ENCODE measurements at regions not wholly inside any gene's neighbourhood (a gene's known extent, or its start where the extent isn't known, plus 50 kb on each side); places are given as distances from the start of the nearest gene placed in this dataset.
"Not testable (repeated sequence)": the region's sequence is repeated elsewhere in the genome, so short reads cannot be mapped to it uniquely, and the experiment has no call there.

- no peak for DNase-seq
Measured at GRCh38 chr14:84065811-84066210, 1464.1 kb upstream of the FLRT2 start.

- DNase-seq: no peak
Measured at GRCh38 chr14:84068288-84068687, 1461.7 kb upstream of the FLRT2 start.

- DNase-seq: no peak
Measured at GRCh38 chr14:84071061-84071460, 1458.9 kb upstream of the FLRT2 start.

- no peak for DNase-seq
Measured at GRCh38 chr14:84074626-84075025, 1455.3 kb upstream of the FLRT2 start.

- no peak for DNase-seq
Measured at GRCh38 chr14:84080944-84081343, 1449.0 kb upstream of the FLRT2 start.

- no peak for DNase-seq
Measured at GRCh38 chr14:84084056-84084630, 1445.8 kb upstream of the FLRT2 start.

GRCh38 chr14:84085493-84085892, 1444.5 kb upstream of the FLRT2 start:
- DNase-seq: no peak

GRCh38 chr14:84086714-84087113, 1443.2 kb upstream of the FLRT2 start:
- DNase-seq: no peak

GRCh38 chr14:84087986-84088531, 1441.9 kb upstream of the FLRT2 start:
- no peak for DNase-seq

GRCh38 chr14:84090837-84091236, 1439.1 kb upstream of the FLRT2 start:
- no peak for DNase-seq

GRCh38 chr14:84095681-84096080, 1434.3 kb upstream of the FLRT2 start:
- DNase-seq: no peak

GRCh38 chr14:84098261-84098660, 1431.7 kb upstream of the FLRT2 start:
- DNase-seq: no peak

GRCh38 chr14:84099560-84099959, 1430.4 kb upstream of the FLRT2 start:
- not testable (repeated sequence) for DNase-seq

GRCh38 chr14:84107835-84108343, 1422.1 kb upstream of the FLRT2 start:
- no peak for DNase-seq

GRCh38 chr14:84108746-84109457, 1421.0 kb upstream of the FLRT2 start:
- no peak for DNase-seq

GRCh38 chr14:84112589-84112988, 1417.4 kb upstream of the FLRT2 start:
- no peak for DNase-seq

GRCh38 chr14:84125676-84126075, 1404.3 kb upstream of the FLRT2 start:
- DNase-seq: no peak

- no peak for DNase-seq
Measured at GRCh38 chr14:84127495-84127894, 1402.4 kb upstream of the FLRT2 start.

- DNase-seq: no peak
Measured at GRCh38 chr14:84128050-84128449, 1401.9 kb upstream of the FLRT2 start.

GRCh38 chr14:84129007-84129406, 1400.9 kb upstream of the FLRT2 start:
- no peak for DNase-seq

GRCh38 chr14:84129941-84130340, 1400.0 kb upstream of the FLRT2 start:
- DNase-seq: no peak

- DNase-seq: no peak
Measured at GRCh38 chr14:84131924-84132323, 1398.0 kb upstream of the FLRT2 start.

GRCh38 chr14:84144166-84144565, 1385.8 kb upstream of the FLRT2 start:
- DNase-seq: no peak

GRCh38 chr14:84152452-84152851, 1377.5 kb upstream of the FLRT2 start:
- no peak for DNase-seq

Data from NCI-H1930 (cell line).